DOHH2 (cell line): ENCODE measurements at regions not wholly inside any gene's neighbourhood (a gene's known extent, or its start where the extent isn't known, plus 50 kb on each side); places are given as distances from the start of the nearest gene placed in this dataset.
"Not testable (repeated sequence)": the region's sequence is repeated elsewhere in the genome, so short reads cannot be mapped to it uniquely, and the experiment has no call there.

Experiments
- H3F3A ChIP-seq: fragments of 200-600 bp; sonication (generic), shearing (Covaris generic); 2 replicates; pipeline ENCODE4 v1.6.0; 2016; ENCODE audit warnings: antibody characterized with exemption, mild to moderate bottlenecking; ENCODE audit not compliant: control insufficient read depth, insufficient read depth
- H3K27ac ChIP-seq: fragments of 200-600 bp; sonication (generic); 2 replicates; pipeline ENCODE4 v1.5.1; 2014; ENCODE audit warnings: low read depth, mild to moderate bottlenecking, low read length, moderate library complexity
- H3K27me3 ChIP-seq: fragments of 200-600 bp; sonication (generic); 2 replicates; pipeline ENCODE4 v1.6.1; 2014; ENCODE audit warnings: mild to moderate bottlenecking, low read length, mixed read lengths; ENCODE audit not compliant: control insufficient read depth
- H3K36me3 ChIP-seq: fragments of 200-600 bp; sonication (generic); 2 replicates; pipeline ENCODE4 v1.6.1; 2014; ENCODE audit warnings: mild to moderate bottlenecking, low read length, moderate library complexity, mixed read lengths; ENCODE audit not compliant: control insufficient read depth
- H3K4me1 ChIP-seq: fragments of 200-600 bp; sonication (generic); 2 replicates; pipeline ENCODE4 v1.6.1; 2014; ENCODE audit warnings: mild to moderate bottlenecking, low read length, mixed read lengths; ENCODE audit not compliant: control insufficient read depth
- H3K4me2 ChIP-seq: fragments of 200-600 bp; sonication (generic); 2 replicates; pipeline ENCODE4 v1.6.0; 2014; ENCODE audit warnings: mild to moderate bottlenecking, low read length, moderate library complexity
- H3K4me3 ChIP-seq: fragments of 200-600 bp; sonication (generic); 2 replicates; pipeline ENCODE4 v1.5.1; 2014; ENCODE audit warnings: mild to moderate bottlenecking, low read length, mixed read lengths
- H3K79me2 ChIP-seq: fragments of 200-600 bp; sonication (generic); 2 replicates; pipeline ENCODE4 v1.6.1; 2014; ENCODE audit warnings: mild to moderate bottlenecking, low read length, mixed read lengths; ENCODE audit not compliant: control insufficient read depth
- H3K9me2 ChIP-seq: fragments of 200-600 bp; sonication (generic); replicated peaks from 2 replicates; pipeline ENCODE4 v1.6.1; 2014; ENCODE audit warnings: mild to moderate bottlenecking, low read length, mixed read lengths; ENCODE audit not compliant: control insufficient read depth
- H3K9me3 ChIP-seq: fragments of 200-600 bp; sonication (generic); 2 replicates; pipeline ENCODE4 v1.6.1; 2014; ENCODE audit warnings: antibody characterized with exemption, low read length, mixed read lengths; ENCODE audit not compliant: control insufficient read depth, insufficient read depth
- H4K20me1 ChIP-seq: fragments of 200-600 bp; sonication (generic); 2 replicates; pipeline ENCODE4 v1.6.0; 2014; ENCODE audit warnings: low read depth, mild to moderate bottlenecking, antibody characterized with exemption, low read length, moderate library complexity; ENCODE audit not compliant: control insufficient read depth, insufficient read depth
- EZH2phosphoT487 ChIP-seq: fragments of 200-600 bp; sonication (generic); IDR thresholded peaks from 2 replicates; pipeline ENCODE4 v1.6.1; 2017; ENCODE audit warnings: borderline replicate concordance, mild to moderate bottlenecking, antibody characterized with exemption, low read length, moderate library complexity, mixed read lengths
- TF ChIP-seq, protein P1 (sequence below): fragments of 200-600 bp; sonication (generic); IDR thresholded peaks from one replicate; pipeline ENCODE4 v1.5.1; 2014; ENCODE audit warnings: antibody characterized with exemption, mild to moderate bottlenecking, low read depth, low read length; ENCODE audit not compliant: poor library complexity, severe bottlenecking

DNA sequence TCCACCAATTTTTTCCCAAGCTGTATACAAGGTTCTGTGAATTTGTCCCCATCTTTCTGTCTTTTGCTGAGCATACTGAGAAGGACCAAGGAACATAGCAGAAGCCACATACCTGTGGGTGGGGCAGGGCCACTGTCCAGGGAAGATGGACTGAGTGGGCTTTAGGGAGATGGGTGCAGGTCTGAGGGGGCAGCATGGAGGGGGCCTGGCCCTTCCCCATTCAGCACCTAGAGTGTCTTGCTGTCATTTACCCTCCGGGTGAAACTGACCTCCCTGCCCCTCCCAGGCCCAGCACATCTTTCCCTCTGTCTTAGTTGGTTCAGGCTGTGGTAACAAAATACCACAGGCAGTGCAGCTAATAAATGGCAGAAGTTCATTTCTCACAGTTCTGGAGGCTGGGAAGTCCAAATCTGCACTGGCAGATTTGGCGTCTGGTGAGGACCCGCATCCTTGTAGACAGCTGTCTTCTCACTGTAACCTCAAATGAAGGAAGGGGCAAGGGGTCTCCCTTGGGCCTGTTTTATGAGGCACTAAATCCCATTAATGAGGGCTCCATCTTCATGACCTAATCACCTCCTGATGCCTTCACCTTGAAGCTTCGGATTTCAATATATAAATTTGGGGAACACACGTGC is 180.0 kb upstream of the SMAD3 start:
- Histone ChIP-seq H3K9me2 (no peaks in the 10 kb centered on the region), H3K27me3 (no peaks in the 10 kb centered on the region), H3F3A (no peaks in the 10 kb centered on the region), H3K27ac (no peak overlapping the region), H4K20me1 (no peaks in the 10 kb centered on the region), H3K36me3 (no peaks in the 10 kb centered on the region), H3K4me1 (peaks cover 4% of the 10 kb centered on the region), H3K4me3 (no peak overlapping the region), H3K4me2 (no peak overlapping the region), H3K79me2 (no peaks in the 10 kb centered on the region), H3K9me3 (peaks cover 8% of the 10 kb centered on the region; the same call in 1 of the 2 replicates)
- TF ChIP-seq, protein P1, sequence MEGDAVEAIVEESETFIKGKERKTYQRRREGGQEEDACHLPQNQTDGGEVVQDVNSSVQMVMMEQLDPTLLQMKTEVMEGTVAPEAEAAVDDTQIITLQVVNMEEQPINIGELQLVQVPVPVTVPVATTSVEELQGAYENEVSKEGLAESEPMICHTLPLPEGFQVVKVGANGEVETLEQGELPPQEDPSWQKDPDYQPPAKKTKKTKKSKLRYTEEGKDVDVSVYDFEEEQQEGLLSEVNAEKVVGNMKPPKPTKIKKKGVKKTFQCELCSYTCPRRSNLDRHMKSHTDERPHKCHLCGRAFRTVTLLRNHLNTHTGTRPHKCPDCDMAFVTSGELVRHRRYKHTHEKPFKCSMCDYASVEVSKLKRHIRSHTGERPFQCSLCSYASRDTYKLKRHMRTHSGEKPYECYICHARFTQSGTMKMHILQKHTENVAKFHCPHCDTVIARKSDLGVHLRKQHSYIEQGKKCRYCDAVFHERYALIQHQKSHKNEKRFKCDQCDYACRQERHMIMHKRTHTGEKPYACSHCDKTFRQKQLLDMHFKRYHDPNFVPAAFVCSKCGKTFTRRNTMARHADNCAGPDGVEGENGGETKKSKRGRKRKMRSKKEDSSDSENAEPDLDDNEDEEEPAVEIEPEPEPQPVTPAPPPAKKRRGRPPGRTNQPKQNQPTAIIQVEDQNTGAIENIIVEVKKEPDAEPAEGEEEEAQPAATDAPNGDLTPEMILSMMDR: no peak
- no peak for TF ChIP-seq EZH2phosphoT487

DNA sequence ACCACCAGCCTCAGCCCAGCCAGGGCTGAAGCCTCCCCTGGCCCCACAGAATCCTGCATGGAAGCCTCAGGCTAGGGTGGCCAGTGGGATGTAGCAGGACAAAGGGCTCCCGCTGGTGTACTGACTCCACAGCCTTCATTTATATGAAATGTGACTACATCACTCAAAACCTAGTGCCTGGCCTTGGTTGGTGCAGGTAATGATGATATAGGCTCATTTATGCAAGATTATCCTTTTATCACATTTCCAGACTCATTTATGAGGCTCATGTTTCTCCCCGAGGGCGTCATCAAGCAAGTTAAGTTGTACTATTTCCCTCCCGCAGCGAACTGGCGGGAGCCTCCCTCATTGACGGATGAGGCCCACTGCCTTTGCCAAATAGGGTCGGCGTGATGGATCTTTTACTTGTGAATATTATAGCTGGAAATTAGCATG is 179.1 kb upstream of the SMAD3 start:
- Histone ChIP-seq H3K4me3 (no peak overlapping the region), H4K20me1 (no peaks in the 10 kb centered on the region), H3K4me2 (no peak overlapping the region), H3K36me3 (no peaks in the 10 kb centered on the region), H3K27ac (no peak overlapping the region), H3F3A (no peaks in the 10 kb centered on the region), H3K4me1 (no peaks in the 10 kb centered on the region), H3K27me3 (no peaks in the 10 kb centered on the region), H3K79me2 (no peaks in the 10 kb centered on the region), H3K9me2 (no peaks in the 10 kb centered on the region), H3K9me3 (peaks cover 8% of the 10 kb centered on the region; the same call in 1 of the 2 replicates)
- TF ChIP-seq, protein P1: no peak
- TF ChIP-seq EZH2phosphoT487: no peak

DNA sequence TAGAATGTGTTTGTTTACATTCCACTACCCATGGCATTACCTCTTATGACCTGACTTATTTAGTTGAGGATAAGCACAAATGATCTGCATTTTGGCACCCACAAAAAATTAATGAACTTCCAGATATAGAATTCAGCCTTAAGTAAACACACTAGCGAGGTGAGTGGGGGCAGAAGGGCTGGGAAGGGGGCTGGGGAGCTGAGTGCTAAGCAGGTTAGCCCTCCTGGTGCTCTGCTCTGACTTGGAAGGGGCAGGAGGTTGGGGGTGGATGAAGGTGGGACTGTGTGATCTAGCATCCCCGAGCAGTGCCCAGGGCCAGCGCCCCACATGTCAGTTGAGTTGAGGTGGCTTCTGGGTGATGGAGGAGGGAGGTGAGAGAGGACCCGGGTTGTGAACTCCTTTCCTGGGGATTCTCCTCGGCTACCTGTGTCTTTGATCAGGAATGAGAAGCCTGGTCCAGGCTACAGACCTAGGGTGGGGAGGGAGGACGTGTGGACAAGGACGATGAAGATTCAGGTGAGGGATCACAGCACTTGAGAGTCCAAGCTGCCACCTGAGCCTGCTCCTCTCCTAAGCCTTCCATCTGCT is 178.6 kb upstream of the SMAD3 start:
- H3K9me3 ChIP-seq: peaks cover 8% of the 10 kb centered on the region; the same call in 1 of the 2 replicates
- no peaks in the 10 kb centered on the region for H3K4me1 ChIP-seq
- H3K4me2 ChIP-seq: no peak overlapping the region
- no peaks in the 10 kb centered on the region for H3F3A ChIP-seq
- no peaks in the 10 kb centered on the region for H3K36me3 ChIP-seq
- no peak overlapping the region for H3K27ac ChIP-seq
- no peaks in the 10 kb centered on the region for H3K79me2 ChIP-seq
- no peak for TF ChIP-seq EZH2phosphoT487
- TF ChIP-seq, protein P1: no peak
- no peaks in the 10 kb centered on the region for H3K9me2 ChIP-seq
- no peaks in the 10 kb centered on the region for H4K20me1 ChIP-seq
- H3K4me3 ChIP-seq: no peak overlapping the region
- H3K27me3 ChIP-seq: no peaks in the 10 kb centered on the region

GRCh38 chr15:66889298-66889697 is 176.1 kb upstream of the SMAD3 start:
- H4K20me1 ChIP-seq, H3K79me2 ChIP-seq, H3K9me3 ChIP-seq, H3K27ac ChIP-seq, H3K9me2 ChIP-seq, H3K36me3 ChIP-seq, H3K4me1 ChIP-seq, H3F3A ChIP-seq, H3K4me2 ChIP-seq, H3K27me3 ChIP-seq, H3K4me3 ChIP-seq: not testable (repeated sequence)
